KMS-11 (cell line): ENCODE measurements at regions not wholly inside any gene's neighbourhood (a gene's known extent, or its start where the extent isn't known, plus 50 kb on each side); places are given as distances from the start of the nearest gene placed in this dataset.

Experiments
- H2AFZ ChIP-seq: fragments of 200-600 bp; sonication (generic); 2 replicates; pipeline ENCODE4 v1.6.1; 2016; ENCODE audit warnings: antibody characterized with exemption, mixed run types, low read depth
- H3K27ac ChIP-seq: fragments of 200-600 bp; sonication (generic); 2 replicates; pipeline ENCODE4 v1.6.1; 2016; ENCODE audit warnings: mild to moderate bottlenecking, mixed run types
- H3K27me3 ChIP-seq: fragments of 200-600 bp; sonication (generic); 2 replicates; pipeline ENCODE4 v1.6.1; 2017; ENCODE audit warnings: mild to moderate bottlenecking, low read depth, mixed run types, moderate library complexity; ENCODE audit not compliant: insufficient read depth
- H3K36me3 ChIP-seq: fragments of 200-600 bp; sonication (generic); 2 replicates; pipeline ENCODE4 v1.6.1; 2017; ENCODE audit warnings: mild to moderate bottlenecking, mixed run types; ENCODE audit not compliant: insufficient read depth
- H3K4me1 ChIP-seq: fragments of 200-600 bp; sonication (generic); 2 replicates; pipeline ENCODE4 v1.6.1; 2016; ENCODE audit warnings: mild to moderate bottlenecking, low read depth, mixed run types; ENCODE audit not compliant: poor library complexity, severe bottlenecking
- H3K4me2 ChIP-seq: fragments of 200-600 bp; sonication (generic); 2 replicates; pipeline ENCODE4 v1.7.0; 2016; ENCODE audit warnings: mild to moderate bottlenecking, mixed run types
- H3K4me3 ChIP-seq: fragments of 200-600 bp; sonication (generic); IDR thresholded peaks from 2 replicates; pipeline ENCODE4 v1.6.1; 2017; ENCODE audit warnings: low read depth, low read length, mixed read lengths; ENCODE audit not compliant: insufficient read depth
- H3K79me2 ChIP-seq: fragments of 200-600 bp; sonication (generic); 2 replicates; pipeline ENCODE4 v1.6.1; 2016; ENCODE audit warnings: low read depth, mixed run types; ENCODE audit not compliant: insufficient read depth
- H3K9ac ChIP-seq: fragments of 200-600 bp; sonication (generic); 2 replicates; pipeline ENCODE4 v1.6.1; 2016; ENCODE audit warnings: mild to moderate bottlenecking, mixed run types
- H4K20me1 ChIP-seq: fragments of 200-600 bp; sonication (generic); 2 replicates; pipeline ENCODE4 v1.6.1; 2016; ENCODE audit warnings: mild to moderate bottlenecking, mixed run types; ENCODE audit not compliant: insufficient read depth
- CTCF ChIP-seq: fragments of 200-600 bp; sonication (generic); conservative IDR thresholded peaks from 2 replicates; pipeline ENCODE4 v1.6.1; 2017; ENCODE audit warnings: low read depth, mild to moderate bottlenecking, antibody characterized with exemption, low read length, moderate library complexity, mixed read lengths

DNA sequence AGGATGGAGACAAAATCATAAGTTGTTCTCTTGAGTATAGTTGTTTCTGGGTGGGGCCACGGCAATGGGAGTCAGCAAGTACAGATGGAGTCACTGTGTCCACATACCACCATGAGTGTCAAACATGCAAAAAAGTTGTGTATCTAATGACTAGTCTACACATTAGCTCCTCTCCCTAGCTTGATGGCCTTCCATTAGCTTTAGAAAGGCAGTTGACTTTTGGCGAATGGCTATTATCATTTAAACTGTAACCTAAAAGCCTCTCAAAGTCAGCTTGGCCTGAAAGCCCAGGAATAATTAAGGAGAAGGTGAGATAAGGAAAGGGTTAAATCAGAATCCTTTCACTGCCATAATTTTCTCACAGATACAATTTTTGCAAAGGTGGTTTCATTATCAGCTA, 95.5 kb upstream of the MEOX2 start:
- Histone ChIP-seq H3K9ac (no peak overlapping the region), H3K27me3 (no peaks in the 10 kb centered on the region), H3K4me1 (peaks cover 6% of the 10 kb centered on the region), H3K4me2 (no peak overlapping the region), H3K79me2 (no peaks in the 10 kb centered on the region), H3K36me3 (no peaks in the 10 kb centered on the region), H3K4me3 (no peak overlapping the region), H2AFZ (no peak overlapping the region), H4K20me1 (no peaks in the 10 kb centered on the region), H3K27ac (no peak overlapping the region)
- no peak for TF ChIP-seq CTCF

- H3K79me2 ChIP-seq: no peaks in the 10 kb centered on the region
- no peak overlapping the region for H3K9ac ChIP-seq
- H2AFZ ChIP-seq: no peak overlapping the region
Measured at GRCh38 chr7:15780271-15780670, 93.8 kb upstream of the MEOX2 start.

GRCh38 chr7:15778191-15778590, 91.7 kb upstream of the MEOX2 start:
- TF ChIP-seq CTCF: no peak
- Histone ChIP-seq H3K27me3 (no peaks in the 10 kb centered on the region), H3K27ac (no peak overlapping the region), H3K4me1 (no peaks in the 10 kb centered on the region), H4K20me1 (no peaks in the 10 kb centered on the region), H3K79me2 (no peaks in the 10 kb centered on the region), H3K36me3 (no peaks in the 10 kb centered on the region), H3K4me3 (no peak overlapping the region), H3K9ac (no peak overlapping the region), H2AFZ (no peak overlapping the region), H3K4me2 (no peak overlapping the region)

More at GRCh38 chr7:15780271-15780670, 93.8 kb upstream of the MEOX2 start:
- no peak overlapping the region for H3K4me2 ChIP-seq
- H3K27ac ChIP-seq: no peak overlapping the region
- H3K36me3 ChIP-seq: no peaks in the 10 kb centered on the region
- TF ChIP-seq CTCF: no peak
- H3K4me1 ChIP-seq: peaks cover 6% of the 10 kb centered on the region
- no peaks in the 10 kb centered on the region for H3K27me3 ChIP-seq
- no peak overlapping the region for H3K4me3 ChIP-seq
- no peaks in the 10 kb centered on the region for H4K20me1 ChIP-seq

GRCh38 chr7:15765753-15766152, 79.3 kb upstream of the MEOX2 start:
- H2AFZ ChIP-seq: no peak overlapping the region
- no peaks in the 10 kb centered on the region for H3K27me3 ChIP-seq
- H3K36me3 ChIP-seq: no peaks in the 10 kb centered on the region
- no peak overlapping the region for H3K4me2 ChIP-seq
- H3K4me1 ChIP-seq: no peaks in the 10 kb centered on the region
- H3K27ac ChIP-seq: no peak overlapping the region
- no peaks in the 10 kb centered on the region for H3K79me2 ChIP-seq
- no peak overlapping the region for H3K9ac ChIP-seq
- H3K4me3 ChIP-seq: no peak overlapping the region
- no peak for TF ChIP-seq CTCF
- H4K20me1 ChIP-seq: no peaks in the 10 kb centered on the region
